WTC11 (cell line): ENCODE measurements at regions not wholly inside any gene's neighbourhood (a gene's known extent, or its start where the extent isn't known, plus 50 kb on each side); places are given as distances from the start of the nearest gene placed in this dataset.

Experiments used
- ATAC-seq: fragments of 200-7000 bp; cut with Tn5 transposase; 2 replicates; pipeline ENCODE4 v1.10.0; 2021; ENCODE audit warnings: mild to moderate bottlenecking, moderate library complexity
- CTCF ChIA-PET: fragments of 300-600 bp; sonication (Branson Sonifier 250); formaldehyde crosslinking; loops from one replicate; lab custom pipeline; 2021; ENCODE audit warnings: antibody characterized with exemption; lab: Charles Lee
- POLR2A ChIA-PET: fragments of 350-600 bp; sonication (Branson Sonifier 250); formaldehyde crosslinking; loops from one replicate; lab custom pipeline; 2021; ENCODE audit warnings: antibody characterized with exemption; lab: Charles Lee
- DNase-seq: peaks from one replicate; pipeline ENCODE4 v3.0.0; 2021; ENCODE audit warnings: low spot score
- H3K27ac Mint-ChIP-seq: 2 replicates; pipeline ENCODE4 v1.8.0; 2021; ENCODE audit warnings: mixed read lengths
- H3K27me3 Mint-ChIP-seq: 2 replicates; pipeline ENCODE4 v1.8.0; 2021; ENCODE audit warnings: low read depth, mild to moderate bottlenecking, moderate library complexity, mixed read lengths
- H3K36me3 Mint-ChIP-seq: 2 replicates; pipeline ENCODE4 v1.8.0; 2021; ENCODE audit warnings: mixed read lengths
- H3K4me1 Mint-ChIP-seq: 2 replicates; pipeline ENCODE4 v1.8.0; 2022; ENCODE audit warnings: mixed read lengths
- H3K4me3 Mint-ChIP-seq: 2 replicates; pipeline ENCODE4 v1.8.0; 2021; ENCODE audit warnings: mild to moderate bottlenecking, moderate library complexity, mixed read lengths
- H3K9me3 Mint-ChIP-seq: 2 replicates; pipeline ENCODE4 v1.8.0; 2021; ENCODE audit warnings: mixed read lengths
- ATF1 ChIP-seq: sonication (generic); formaldehyde crosslinking; IDR thresholded peaks from 2 replicates; pipeline ENCODE4 v1.8.1; 2023; ENCODE audit warnings: mild to moderate bottlenecking, moderate library complexity, missing genetic modification reagents
- ATF2 ChIP-seq: sonication (generic); formaldehyde crosslinking; IDR thresholded peaks from 2 replicates; pipeline ENCODE4 v1.8.1; 2022; ENCODE audit warnings: low read depth, missing genetic modification reagents, borderline replicate concordance
- E2F4 ChIP-seq: sonication (generic); formaldehyde crosslinking; IDR thresholded peaks from 2 replicates; pipeline ENCODE4 v1.8.1; 2022; ENCODE audit warnings: low read depth, mild to moderate bottlenecking, moderate library complexity, missing genetic modification reagents, borderline replicate concordance
- ELF4 ChIP-seq: sonication (generic); formaldehyde crosslinking; IDR thresholded peaks from 2 replicates; pipeline ENCODE4 v1.8.1; 2022; ENCODE audit warnings: low read depth, mild to moderate bottlenecking, moderate library complexity, missing genetic modification reagents
- EMX1 ChIP-seq: fragments of 250-450 bp; sonication (Bioruptor Pico); IDR thresholded peaks from 2 replicates; pipeline ENCODE4 v1.8.0; 2021; ENCODE audit warnings: mild to moderate bottlenecking
- JUN ChIP-seq: sonication (generic); formaldehyde crosslinking; IDR thresholded peaks from 2 replicates; pipeline ENCODE4 v1.8.0; 2023; ENCODE audit warnings: mild to moderate bottlenecking, missing genetic modification reagents
- MXD4 ChIP-seq: fragments of 250-450 bp; sonication (Bioruptor Pico); IDR thresholded peaks from 2 replicates; pipeline ENCODE4 v1.8.0; 2021; ENCODE audit warnings: mild to moderate bottlenecking, moderate library complexity, borderline replicate concordance
- NFYB ChIP-seq: sonication (generic); formaldehyde crosslinking; conservative IDR thresholded peaks from 2 replicates; pipeline ENCODE4 v1.8.0; 2022; ENCODE audit warnings: low read depth, missing genetic modification reagents
- RORB ChIP-seq: fragments of 250-450 bp; sonication (Bioruptor Pico); IDR thresholded peaks from 2 replicates; pipeline ENCODE4 v1.9.0; 2021; ENCODE audit warnings: mild to moderate bottlenecking
- SMAD4 ChIP-seq: sonication (generic); formaldehyde crosslinking; IDR thresholded peaks from 2 replicates; pipeline ENCODE4 v1.8.0; 2022; ENCODE audit warnings: mild to moderate bottlenecking, missing genetic modification reagents
- TCF7 ChIP-seq: sonication (generic); formaldehyde crosslinking; IDR thresholded peaks from 2 replicates; pipeline ENCODE4 v1.8.0; 2022; ENCODE audit warnings: mild to moderate bottlenecking, low read depth, missing genetic modification reagents, moderate library complexity
- USF2 ChIP-seq: sonication (generic); formaldehyde crosslinking; IDR thresholded peaks from 2 replicates; pipeline ENCODE4 v1.8.1; 2023; ENCODE audit warnings: mild to moderate bottlenecking, missing genetic modification reagents, moderate library complexity
- ZNF232 ChIP-seq: sonication (generic); formaldehyde crosslinking; IDR thresholded peaks from 2 replicates; pipeline ENCODE4 v1.8.0; 2022; ENCODE audit warnings: mild to moderate bottlenecking, missing genetic modification reagents
- ZNF281 ChIP-seq: sonication (generic); formaldehyde crosslinking; IDR thresholded peaks from 2 replicates; pipeline ENCODE4 v1.8.0; 2023; ENCODE audit warnings: mild to moderate bottlenecking, missing genetic modification reagents
- ZNF317 ChIP-seq: sonication (generic); formaldehyde crosslinking; IDR thresholded peaks from 2 replicates; pipeline ENCODE4 v1.8.1; 2023; ENCODE audit warnings: low read depth, mild to moderate bottlenecking, moderate library complexity, missing genetic modification reagents, borderline replicate concordance
- ZNF416 ChIP-seq: fragments of 250-450 bp; sonication (Bioruptor Pico); IDR thresholded peaks from 2 replicates; pipeline ENCODE4 v1.9.0; 2021; ENCODE audit warnings: mild to moderate bottlenecking, inconsistent platforms
- ZNF423 ChIP-seq: fragments of 250-450 bp; sonication (Bioruptor Pico); IDR thresholded peaks from 2 replicates; pipeline ENCODE4 v2.1.2; 2022; ENCODE audit warnings: mild to moderate bottlenecking, moderate library complexity
- TF ChIP-seq, protein P1 (sequence below): fragments of 250-450 bp; sonication (Bioruptor Pico); IDR thresholded peaks from 2 replicates; pipeline ENCODE4 v1.8.0; 2021; ENCODE audit warnings: mild to moderate bottlenecking
- TF ChIP-seq, protein P2 (sequence below): fragments of 250-450 bp; sonication (Bioruptor Pico); IDR thresholded peaks from 2 replicates; pipeline ENCODE4 v1.9.0; 2021; ENCODE audit warnings: mild to moderate bottlenecking
- TF ChIP-seq, protein P3 (sequence below): sonication (generic); formaldehyde crosslinking; IDR thresholded peaks from 2 replicates; pipeline ENCODE4 v1.8.1; 2023; ENCODE audit warnings: mild to moderate bottlenecking, missing genetic modification reagents

- no peak for TF ChIP-seq NFYB
- TF ChIP-seq, protein P1, sequence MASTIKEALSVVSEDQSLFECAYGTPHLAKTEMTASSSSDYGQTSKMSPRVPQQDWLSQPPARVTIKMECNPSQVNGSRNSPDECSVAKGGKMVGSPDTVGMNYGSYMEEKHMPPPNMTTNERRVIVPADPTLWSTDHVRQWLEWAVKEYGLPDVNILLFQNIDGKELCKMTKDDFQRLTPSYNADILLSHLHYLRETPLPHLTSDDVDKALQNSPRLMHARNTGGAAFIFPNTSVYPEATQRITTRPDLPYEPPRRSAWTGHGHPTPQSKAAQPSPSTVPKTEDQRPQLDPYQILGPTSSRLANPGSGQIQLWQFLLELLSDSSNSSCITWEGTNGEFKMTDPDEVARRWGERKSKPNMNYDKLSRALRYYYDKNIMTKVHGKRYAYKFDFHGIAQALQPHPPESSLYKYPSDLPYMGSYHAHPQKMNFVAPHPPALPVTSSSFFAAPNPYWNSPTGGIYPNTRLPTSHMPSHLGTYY: no peak
- no peak for TF ChIP-seq ATF2 (CRISPR knock-in tag)
- TF ChIP-seq EMX1: no peak
- TF ChIP-seq, protein P2, sequence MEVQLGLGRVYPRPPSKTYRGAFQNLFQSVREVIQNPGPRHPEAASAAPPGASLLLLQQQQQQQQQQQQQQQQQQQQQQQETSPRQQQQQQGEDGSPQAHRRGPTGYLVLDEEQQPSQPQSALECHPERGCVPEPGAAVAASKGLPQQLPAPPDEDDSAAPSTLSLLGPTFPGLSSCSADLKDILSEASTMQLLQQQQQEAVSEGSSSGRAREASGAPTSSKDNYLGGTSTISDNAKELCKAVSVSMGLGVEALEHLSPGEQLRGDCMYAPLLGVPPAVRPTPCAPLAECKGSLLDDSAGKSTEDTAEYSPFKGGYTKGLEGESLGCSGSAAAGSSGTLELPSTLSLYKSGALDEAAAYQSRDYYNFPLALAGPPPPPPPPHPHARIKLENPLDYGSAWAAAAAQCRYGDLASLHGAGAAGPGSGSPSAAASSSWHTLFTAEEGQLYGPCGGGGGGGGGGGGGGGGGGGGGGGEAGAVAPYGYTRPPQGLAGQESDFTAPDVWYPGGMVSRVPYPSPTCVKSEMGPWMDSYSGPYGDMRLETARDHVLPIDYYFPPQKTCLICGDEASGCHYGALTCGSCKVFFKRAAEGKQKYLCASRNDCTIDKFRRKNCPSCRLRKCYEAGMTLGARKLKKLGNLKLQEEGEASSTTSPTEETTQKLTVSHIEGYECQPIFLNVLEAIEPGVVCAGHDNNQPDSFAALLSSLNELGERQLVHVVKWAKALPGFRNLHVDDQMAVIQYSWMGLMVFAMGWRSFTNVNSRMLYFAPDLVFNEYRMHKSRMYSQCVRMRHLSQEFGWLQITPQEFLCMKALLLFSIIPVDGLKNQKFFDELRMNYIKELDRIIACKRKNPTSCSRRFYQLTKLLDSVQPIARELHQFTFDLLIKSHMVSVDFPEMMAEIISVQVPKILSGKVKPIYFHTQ: no peak
- no peak for TF ChIP-seq MXD4 (CRISPR knock-in tag)
- TF ChIP-seq RORB (CRISPR knock-in tag): no peak
- no peak for TF ChIP-seq SMAD4
- TF ChIP-seq, protein P3, sequence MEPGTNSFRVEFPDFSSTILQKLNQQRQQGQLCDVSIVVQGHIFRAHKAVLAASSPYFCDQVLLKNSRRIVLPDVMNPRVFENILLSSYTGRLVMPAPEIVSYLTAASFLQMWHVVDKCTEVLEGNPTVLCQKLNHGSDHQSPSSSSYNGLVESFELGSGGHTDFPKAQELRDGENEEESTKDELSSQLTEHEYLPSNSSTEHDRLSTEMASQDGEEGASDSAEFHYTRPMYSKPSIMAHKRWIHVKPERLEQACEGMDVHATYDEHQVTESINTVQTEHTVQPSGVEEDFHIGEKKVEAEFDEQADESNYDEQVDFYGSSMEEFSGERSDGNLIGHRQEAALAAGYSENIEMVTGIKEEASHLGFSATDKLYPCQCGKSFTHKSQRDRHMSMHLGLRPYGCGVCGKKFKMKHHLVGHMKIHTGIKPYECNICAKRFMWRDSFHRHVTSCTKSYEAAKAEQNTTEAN (CRISPR knock-in tag): no peak
These were observed 492.6 kb downstream of the MIAT start (continued) for GRCh38 chr22:27149921-27150543.

GRCh38 chr22:27150544-27150941 is 493.2 kb downstream of the MIAT start:
- ChIA-PET POLR2A (no interaction called here), CTCF (interaction anchor here (0.6 to 1.9 kb wide), 16 partner anchors 11 to 469 kb away, joined by 3 to 8 read pairs (median 4); no protein-coding TSS in a partner anchor)
- Mint-ChIP-seq H3K36me3 (peaks cover 8% of the 10 kb centered on the region), H3K27ac (no peak overlapping the region), H3K9me3 (peaks cover 22% of the 10 kb centered on the region), H3K27me3 (no peaks in the 10 kb centered on the region), H3K4me3 (no peak overlapping the region), H3K4me1 (no peaks in the 10 kb centered on the region)
- ATAC-seq: no peak
- DNase-seq: no peak
- no peak for TF ChIP-seq E2F4 (CRISPR knock-in tag)
- TF ChIP-seq ATF1 (CRISPR knock-in tag): no peak
- no peak for TF ChIP-seq MXD4 (CRISPR knock-in tag)
- no peak for TF ChIP-seq ZNF416 (CRISPR knock-in tag)
- TF ChIP-seq ELF4: no peak
- no peak for TF ChIP-seq ZNF423 (CRISPR knock-in tag)
- TF ChIP-seq USF2 (CRISPR knock-in tag): no peak
- TF ChIP-seq TCF7 (CRISPR knock-in tag): no peak
- TF ChIP-seq JUN (CRISPR knock-in tag): no peak
- TF ChIP-seq ZNF232: no peak
- TF ChIP-seq NFYB: no peak
- no peak for TF ChIP-seq ZNF317 (CRISPR knock-in tag)
- TF ChIP-seq ZNF281 (CRISPR knock-in tag): no peak
